Esophagus squamous epithelium (tissue), 4 donors: ENCODE measurements at regions not wholly inside any gene's neighbourhood (a gene's known extent, or its start where the extent isn't known, plus 50 kb on each side); places are given as distances from the start of the nearest gene placed in this dataset.

Experiments
- CTCF ChIP-seq, 6 experiments: fragments of 450-650 bp in 4 of 6; fragments of 200-600 bp in 2 of 6; sonication (generic) in 2 of 6; IDR thresholded peaks; one replicate each; pipeline ENCODE4 v1.5.1; 2016 to 2019; ENCODE audit warnings: antibody characterized with exemption in 6 of 6, mild to moderate bottlenecking in 4 of 6, moderate library complexity in 4 of 6
- POLR2A ChIP-seq, 4 donors: fragments of 450-650 bp; IDR thresholded peaks; one replicate each; pipeline ENCODE4 v1.6.1; 2017; ENCODE audit warnings: antibody characterized with exemption in 4 of 4, mild to moderate bottlenecking in 4 of 4, moderate library complexity in 3 of 4

GRCh38 chr5:61966296-61966955, 339.6 kb upstream of the KIF2A start:
- TF ChIP-seq CTCF (IDR thresholded peaks at IDR 0.05) (no peak), POLR2A (IDR thresholded peaks at IDR 0.05) (no peak)
